Endothelial cell (in vitro differentiated cells): ENCODE measurements at regions not wholly inside any gene's neighbourhood (a gene's known extent, or its start where the extent isn't known, plus 50 kb on each side); places are given as distances from the start of the nearest gene placed in this dataset.

ENCODE experiments used
- DNase-seq: peaks from one replicate; pipeline ENCODE4 v3.0.0; 2021; ENCODE audit warnings: low spot score
- H3K27ac Mint-ChIP-seq: one replicate; pipeline ENCODE4 v1.8.0; 2021; ENCODE audit warnings: mixed read lengths, inconsistent platforms; ENCODE audit not compliant: unreplicated experiment
- H3K27me3 Mint-ChIP-seq: one replicate; pipeline ENCODE4 v1.8.0; 2021; ENCODE audit warnings: mild to moderate bottlenecking, moderate library complexity, mixed read lengths, inconsistent platforms; ENCODE audit not compliant: unreplicated experiment
- H3K36me3 Mint-ChIP-seq: one replicate; pipeline ENCODE4 v1.8.0; 2021; ENCODE audit warnings: mild to moderate bottlenecking, low read depth, mixed read lengths, inconsistent platforms; ENCODE audit not compliant: unreplicated experiment
- H3K4me1 Mint-ChIP-seq: one replicate; pipeline ENCODE4 v1.8.0; 2021; ENCODE audit warnings: mild to moderate bottlenecking, mixed read lengths, inconsistent platforms; ENCODE audit not compliant: unreplicated experiment
- H3K4me3 Mint-ChIP-seq: one replicate; pipeline ENCODE4 v1.8.0; 2021; ENCODE audit warnings: mild to moderate bottlenecking, mixed read lengths, inconsistent platforms; ENCODE audit not compliant: unreplicated experiment
- H3K9me3 Mint-ChIP-seq: one replicate; pipeline ENCODE4 v1.8.0; 2021; ENCODE audit warnings: mixed read lengths, inconsistent platforms; ENCODE audit not compliant: unreplicated experiment
- CTCF ChIP-seq: fragments of 200-600 bp; sonication (generic); IDR thresholded peaks from one replicate; pipeline ENCODE4 v1.5.0; 2021; ENCODE audit warnings: antibody characterized with exemption; ENCODE audit not compliant: unreplicated experiment

- Mint-ChIP-seq H3K4me1 (no peaks in the 10 kb centered on the region), H3K36me3 (no peaks in the 10 kb centered on the region), H3K4me3 (no peak overlapping the region), H3K9me3 (no peaks in the 10 kb centered on the region), H3K27me3 (peaks cover 2% of the 10 kb centered on the region), H3K27ac (no peak overlapping the region)
- no peak for DNase-seq
- no peak for TF ChIP-seq CTCF
Observed at GRCh38 chr7:130822642-130823041, 88.6 kb upstream of the KLF14 start.

- no peak for DNase-seq
- no peak overlapping the region for H3K4me3 Mint-ChIP-seq
- H3K36me3 Mint-ChIP-seq: no peaks in the 10 kb centered on the region
- no peak overlapping the region for H3K27ac Mint-ChIP-seq
- H3K4me1 Mint-ChIP-seq: no peaks in the 10 kb centered on the region
- no peaks in the 10 kb centered on the region for H3K9me3 Mint-ChIP-seq
- peaks cover 2% of the 10 kb centered on the region for H3K27me3 Mint-ChIP-seq
- TF ChIP-seq CTCF: no peak
Observed at GRCh38 chr7:130823060-130823459, 89.1 kb upstream of the KLF14 start.

GRCh38 chr7:130825819-130826218, 91.8 kb upstream of the KLF14 start:
- no peak overlapping the region for H3K27ac Mint-ChIP-seq
- H3K27me3 Mint-ChIP-seq: peaks cover 2% of the 10 kb centered on the region
- H3K4me3 Mint-ChIP-seq: no peak overlapping the region
- H3K36me3 Mint-ChIP-seq: no peaks in the 10 kb centered on the region
- H3K9me3 Mint-ChIP-seq: no peaks in the 10 kb centered on the region
- DNase-seq: no peak
- no peaks in the 10 kb centered on the region for H3K4me1 Mint-ChIP-seq
- TF ChIP-seq CTCF: no peak

- no peaks in the 10 kb centered on the region for H3K4me1 Mint-ChIP-seq
- no peaks in the 10 kb centered on the region for H3K9me3 Mint-ChIP-seq
- no peaks in the 10 kb centered on the region for H3K36me3 Mint-ChIP-seq
- H3K27ac Mint-ChIP-seq: no peak overlapping the region
- TF ChIP-seq CTCF: no peak
- peaks cover 2% of the 10 kb centered on the region for H3K27me3 Mint-ChIP-seq
- no peak overlapping the region for H3K4me3 Mint-ChIP-seq
- no peak for DNase-seq
Observed at GRCh38 chr7:130829415-130829814, 95.4 kb upstream of the KLF14 start.

GRCh38 chr7:130831322-130831721, 97.3 kb upstream of the KLF14 start:
- no peak overlapping the region for H3K4me3 Mint-ChIP-seq
- peaks cover 3% of the 10 kb centered on the region for H3K27me3 Mint-ChIP-seq
- no peak for TF ChIP-seq CTCF
- H3K27ac Mint-ChIP-seq: no peak overlapping the region
- peaks cover 6% of the 10 kb centered on the region for H3K4me1 Mint-ChIP-seq
- no peak for DNase-seq
- no peaks in the 10 kb centered on the region for H3K9me3 Mint-ChIP-seq
- H3K36me3 Mint-ChIP-seq: no peaks in the 10 kb centered on the region
